Spinal cord (tissue), 9 donors: ENCODE measurements at regions not wholly inside any gene's neighbourhood (a gene's known extent, or its start where the extent isn't known, plus 50 kb on each side); places are given as distances from the start of the nearest gene placed in this dataset.

ENCODE experiments used
- DNase-seq, 6 donors: peaks; one replicate each; pipeline versions ENCODE4 v3.0.0 to v3.0.0-alpha.2; 2013 to 2015; ENCODE audit warnings: low spot score in 6 of 6, low read depth in 4 of 6
- H3K27ac ChIP-seq: one replicate; pipeline ENCODE4 v1.5.1; 2013; ENCODE audit warnings: low read depth, low read length, control low read depth
- H3K27me3 ChIP-seq: one replicate; pipeline ENCODE4 v1.6.1; 2013; ENCODE audit warnings: low read length; ENCODE audit not compliant: control insufficient read depth, insufficient read depth
- H3K36me3 ChIP-seq: one replicate; pipeline ENCODE4 v1.6.1; 2013; ENCODE audit warnings: low read length; ENCODE audit not compliant: control insufficient read depth, insufficient read depth
- H3K4me1 ChIP-seq: one replicate; pipeline ENCODE4 v1.6.1; 2013; ENCODE audit warnings: low read length; ENCODE audit not compliant: control insufficient read depth, insufficient read depth
- H3K4me3 ChIP-seq: one replicate; pipeline ENCODE4 v1.5.1; 2013; ENCODE audit warnings: low read depth, low read length, control low read depth
- H3K9me3 ChIP-seq: one replicate; pipeline ENCODE4 v1.6.1; 2013; ENCODE audit warnings: low read length; ENCODE audit not compliant: control insufficient read depth, insufficient read depth
- WGBS: methylation state at CpG from one replicate; pipeline ENCODE4 v1.1.5; 2013; ENCODE audit warnings: missing lambda C conversion rate; ENCODE audit not compliant: insufficient coverage; 5-methylcytosine and 5-hydroxymethylcytosine counted together
- donor health status: healthy.

GRCh38 chr7:153422291-153423209 lies 629.6 kb upstream of the DPP6 start:
- H3K4me3 ChIP-seq = no peak overlapping the region
- 89% methylated on average over 6 of the region's 9 CpGs for WGBS
- H3K27me3 ChIP-seq = no peaks in the 10 kb centered on the region
- DNase-seq = no peak
- no peaks in the 10 kb centered on the region for H3K36me3 ChIP-seq
- no peak overlapping the region for H3K27ac ChIP-seq
- H3K9me3 ChIP-seq = no peaks in the 10 kb centered on the region
- no peaks in the 10 kb centered on the region for H3K4me1 ChIP-seq

GRCh38 chr7:153423210-153423590 lies 629.0 kb upstream of the DPP6 start:
- H3K4me3 ChIP-seq = no peak overlapping the region
- no peaks in the 10 kb centered on the region for H3K27me3 ChIP-seq
- no peaks in the 10 kb centered on the region for H3K9me3 ChIP-seq
- WGBS = 80% methylated on average over 1 of the region's 2 CpGs
- no peaks in the 10 kb centered on the region for H3K36me3 ChIP-seq
- no peak overlapping the region for H3K27ac ChIP-seq
- peak in 1 of 6 donors; percentile 57 for DNase-seq
- H3K4me1 ChIP-seq = no peaks in the 10 kb centered on the region

GRCh38 chr7:153430931-153431330 lies 621.3 kb upstream of the DPP6 start:
- Histone ChIP-seq H3K27me3 (no peaks in the 10 kb centered on the region), H3K4me1 (no peaks in the 10 kb centered on the region), H3K9me3 (no peaks in the 10 kb centered on the region), H3K4me3 (no peak overlapping the region), H3K27ac (no peak overlapping the region), H3K36me3 (no peaks in the 10 kb centered on the region)
- peak in 4 of 6 donors; percentile 10 to 60 (median 32) for DNase-seq
- 16% methylated on average over 3 of the region's 5 CpGs for WGBS

GRCh38 chr7:153432063-153432462 lies 620.1 kb upstream of the DPP6 start:
- 74% methylated on average over 7 of the region's 8 CpGs for WGBS

DNA sequence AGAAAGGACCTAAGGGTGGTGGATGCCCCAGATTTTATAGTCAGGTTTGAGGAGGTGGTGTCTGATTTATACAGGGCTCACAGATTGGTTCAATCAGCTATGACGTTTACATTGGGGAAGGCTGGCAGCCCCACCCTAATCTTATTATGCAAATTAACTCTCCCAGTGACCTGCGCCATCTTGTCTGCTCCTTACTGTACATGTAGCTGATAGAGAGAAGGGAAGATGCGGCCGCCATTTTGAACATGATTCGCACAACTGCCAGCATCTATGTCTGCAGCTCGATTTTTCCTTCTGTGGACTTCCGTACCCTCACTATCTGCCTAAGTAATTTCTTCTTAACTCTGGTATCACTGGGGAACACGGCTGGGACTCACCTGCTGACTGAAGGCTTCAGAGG lies 619.0 kb upstream of the DPP6 start:
- Histone ChIP-seq H3K27me3 (no peaks in the 10 kb centered on the region), H3K27ac (no peak overlapping the region), H3K36me3 (no peaks in the 10 kb centered on the region), H3K4me3 (no peak overlapping the region), H3K4me1 (no peaks in the 10 kb centered on the region), H3K9me3 (no peaks in the 10 kb centered on the region)
- DNase-seq = no peak
- WGBS = 85% methylated on average over 7 of the region's 8 CpGs

More at GRCh38 chr7:153432063-153432462, 620.1 kb upstream of the DPP6 start:
- Histone ChIP-seq H3K9me3 (no peaks in the 10 kb centered on the region), H3K36me3 (no peaks in the 10 kb centered on the region), H3K27me3 (no peaks in the 10 kb centered on the region), H3K4me3 (no peak overlapping the region), H3K27ac (no peak overlapping the region), H3K4me1 (no peaks in the 10 kb centered on the region)
- DNase-seq = no peak

GRCh38 chr7:153440715-153441114 lies 611.5 kb upstream of the DPP6 start:
- H3K27me3 ChIP-seq = no peaks in the 10 kb centered on the region
- DNase-seq = no peak
- no peaks in the 10 kb centered on the region for H3K9me3 ChIP-seq
- H3K4me1 ChIP-seq = peaks cover 2% of the 10 kb centered on the region
- WGBS = 45% methylated on average over 3 of the region's 5 CpGs
- no peak overlapping the region for H3K4me3 ChIP-seq
- H3K27ac ChIP-seq = no peak overlapping the region
- no peaks in the 10 kb centered on the region for H3K36me3 ChIP-seq

DNA sequence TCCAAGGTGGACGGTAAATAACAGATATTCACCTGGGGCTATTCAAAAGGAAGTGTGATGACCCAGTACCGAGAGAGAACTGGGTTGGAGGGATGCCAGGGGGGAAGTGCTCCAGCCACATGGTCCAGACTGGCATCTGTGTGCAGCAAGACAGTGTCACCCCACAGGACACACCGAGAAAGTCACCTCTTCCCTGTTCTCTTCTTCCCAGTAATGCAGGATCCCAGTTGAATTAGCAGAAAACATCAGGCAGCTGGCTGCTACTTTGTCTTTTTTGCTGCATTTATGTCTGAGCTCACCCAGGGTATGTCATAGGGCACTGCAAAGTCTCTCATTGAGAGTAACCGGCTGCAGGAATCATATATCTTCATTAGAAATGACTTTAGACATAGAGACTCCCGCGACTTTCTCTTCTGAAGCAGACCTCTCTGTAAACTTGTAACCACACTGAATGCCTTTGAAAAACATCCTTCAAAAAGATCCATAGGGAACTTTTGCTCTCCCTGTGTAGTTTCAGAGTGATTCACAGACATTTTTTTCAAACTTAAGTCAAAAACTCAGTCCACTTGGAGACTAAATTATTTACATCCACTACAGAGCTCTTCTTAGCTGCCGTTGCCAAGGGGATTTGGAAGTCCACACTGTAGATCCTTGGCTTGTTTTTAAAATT lies 609.0 kb upstream of the DPP6 start:
- Histone ChIP-seq H3K9me3 (no peaks in the 10 kb centered on the region), H3K36me3 (no peaks in the 10 kb centered on the region), H3K4me3 (no peak overlapping the region), H3K27ac (no peak overlapping the region), H3K27me3 (no peaks in the 10 kb centered on the region), H3K4me1 (peaks cover 2% of the 10 kb centered on the region)
- DNase-seq = peak in 1 of 6 donors; percentile 17
- WGBS = 25% methylated on average over 2 of the region's 7 CpGs

GRCh38 chr7:153444641-153445040 lies 607.6 kb upstream of the DPP6 start:
- H3K4me3 ChIP-seq = no peak overlapping the region
- DNase-seq = peak in 1 of 6 donors; percentile 29
- no peaks in the 10 kb centered on the region for H3K9me3 ChIP-seq
- 80% methylated on average over 7 of the region's 8 CpGs for WGBS
- peaks cover 2% of the 10 kb centered on the region for H3K4me1 ChIP-seq
- H3K27me3 ChIP-seq = no peaks in the 10 kb centered on the region
- no peaks in the 10 kb centered on the region for H3K36me3 ChIP-seq
- H3K27ac ChIP-seq = no peak overlapping the region

GRCh38 chr7:153445641-153446040 lies 606.6 kb upstream of the DPP6 start:
- no peak for DNase-seq
- H3K27ac ChIP-seq = no peak overlapping the region
- H3K36me3 ChIP-seq = no peaks in the 10 kb centered on the region
- H3K9me3 ChIP-seq = no peaks in the 10 kb centered on the region
- WGBS = 81% methylated on average over 3 of the region's 5 CpGs
- no peak overlapping the region for H3K4me3 ChIP-seq
- H3K4me1 ChIP-seq = peaks cover 2% of the 10 kb centered on the region
- H3K27me3 ChIP-seq = no peaks in the 10 kb centered on the region
